Trophoblast cell (in vitro differentiated cells and primary cell): ENCODE measurements at regions not wholly inside any gene's neighbourhood (a gene's known extent, or its start where the extent isn't known, plus 50 kb on each side); places are given as distances from the start of the nearest gene placed in this dataset.
"Not testable (repeated sequence)": the region's sequence is repeated elsewhere in the genome, so short reads cannot be mapped to it uniquely, and the experiment has no call there.

Experiments used
- DNase-seq, 2 donors: peaks; one replicate each; pipeline ENCODE4 v3.0.0-alpha.2; 2016
- H2AFZ ChIP-seq: 2 replicates; pipeline ENCODE4 v1.6.1; 2013; ENCODE audit warnings: low read length, moderate library complexity, mild to moderate bottlenecking; ENCODE audit not compliant: insufficient read depth, poor library complexity
- H2AK5ac ChIP-seq: 2 replicates; pipeline ENCODE4 v1.6.1; 2013; ENCODE audit warnings: mild to moderate bottlenecking, low read length
- H2BK120ac ChIP-seq: 2 replicates; pipeline ENCODE4 v1.6.1; 2013; ENCODE audit warnings: low read length, mild to moderate bottlenecking, moderate library complexity; ENCODE audit not compliant: insufficient read depth, poor library complexity
- H2BK12ac ChIP-seq: 2 replicates; pipeline ENCODE4 v1.6.1; 2013; ENCODE audit warnings: mild to moderate bottlenecking, low read length, moderate library complexity
- H2BK5ac ChIP-seq: 2 replicates; pipeline ENCODE4 v1.6.1; 2013; ENCODE audit warnings: low read length, low read depth, moderate library complexity, mild to moderate bottlenecking; ENCODE audit not compliant: poor library complexity
- H3K14ac ChIP-seq: 2 replicates; pipeline ENCODE4 v1.6.1; 2013; ENCODE audit warnings: mild to moderate bottlenecking, low read length
- H3K18ac ChIP-seq: 2 replicates; pipeline ENCODE4 v1.6.1; 2013; ENCODE audit warnings: mild to moderate bottlenecking, low read length
- H3K23ac ChIP-seq: 2 replicates; pipeline ENCODE4 v1.6.1; 2013; ENCODE audit warnings: low read length
- H3K27ac ChIP-seq: 2 replicates; pipeline ENCODE4 v1.5.1; 2013; ENCODE audit warnings: low read depth, mild to moderate bottlenecking, inconsistent platforms, low read length, moderate library complexity
- H3K27me3 ChIP-seq: 2 replicates; pipeline ENCODE4 v1.6.1; 2013; ENCODE audit warnings: inconsistent platforms, mild to moderate bottlenecking, low read length, moderate library complexity; ENCODE audit not compliant: insufficient read depth
- H3K36me3 ChIP-seq, 2 experiments: 1 replicate in 1 of 2; 2 replicates in 1 of 2; pipeline ENCODE4 v1.6.1; 2013; ENCODE audit warnings: low read length in 2 of 2, mild to moderate bottlenecking in 2 of 2, moderate library complexity in 1 of 2; ENCODE audit not compliant: insufficient read depth in 2 of 2, control insufficient read depth in 1 of 2
- H3K4ac ChIP-seq: 2 replicates; pipeline ENCODE4 v1.6.1; 2013; ENCODE audit warnings: low read depth, mild to moderate bottlenecking, low read length, moderate library complexity
- H3K4me1 ChIP-seq, 2 experiments: 1 replicate in 1 of 2; 2 replicates in 1 of 2; pipeline ENCODE4 v1.6.1; 2013; ENCODE audit warnings: low read length in 2 of 2, mild to moderate bottlenecking in 2 of 2, moderate library complexity in 1 of 2; ENCODE audit not compliant: insufficient read depth in 2 of 2, control insufficient read depth in 1 of 2
- H3K4me2 ChIP-seq: 2 replicates; pipeline ENCODE4 v1.6.1; 2013; ENCODE audit warnings: inconsistent platforms, mild to moderate bottlenecking, low read length, moderate library complexity
- H3K4me3 ChIP-seq: 2 replicates; pipeline ENCODE4 v1.5.1; 2013; ENCODE audit warnings: mild to moderate bottlenecking, low read depth, low read length, inconsistent platforms
- H3K79me1 ChIP-seq: one replicate; pipeline ENCODE4 v1.6.1; 2013; ENCODE audit warnings: low read length
- H3K79me2 ChIP-seq: 2 replicates; pipeline ENCODE4 v1.6.1; 2013; ENCODE audit warnings: low read length, mild to moderate bottlenecking; ENCODE audit not compliant: control insufficient read depth, insufficient read depth, poor library complexity
- H3K9ac ChIP-seq: 2 replicates; pipeline ENCODE4 v1.6.1; 2013; ENCODE audit warnings: mild to moderate bottlenecking, low read length
- H3K9me3 ChIP-seq: 2 replicates; pipeline ENCODE4 v1.6.1; 2013; ENCODE audit warnings: low read depth, mild to moderate bottlenecking, control low read depth, inconsistent platforms, low read length; ENCODE audit not compliant: insufficient read depth
- H4K12ac ChIP-seq: 2 replicates; pipeline ENCODE4 v1.6.1; 2013; ENCODE audit warnings: low read depth, mild to moderate bottlenecking, low read length, moderate library complexity
- H4K8ac ChIP-seq: 2 replicates; pipeline ENCODE4 v1.6.1; 2013; ENCODE audit warnings: low read depth, mild to moderate bottlenecking, low read length, moderate library complexity
- H4K91ac ChIP-seq: one replicate; pipeline ENCODE4 v1.6.1; 2013; ENCODE audit warnings: low read depth, mild to moderate bottlenecking, low read length, moderate library complexity
- WGBS: extraction: QIAGEN DNeasy Blood & Tissue Kit; methylation state at CpG from one replicate; pipeline ENCODE4 v1.1.7; 2013; ENCODE audit warnings: missing lambda C conversion rate; ENCODE audit not compliant: insufficient read length, insufficient coverage; ENCODE audit errors: extremely low coverage; 5-methylcytosine and 5-hydroxymethylcytosine counted together

DNA sequence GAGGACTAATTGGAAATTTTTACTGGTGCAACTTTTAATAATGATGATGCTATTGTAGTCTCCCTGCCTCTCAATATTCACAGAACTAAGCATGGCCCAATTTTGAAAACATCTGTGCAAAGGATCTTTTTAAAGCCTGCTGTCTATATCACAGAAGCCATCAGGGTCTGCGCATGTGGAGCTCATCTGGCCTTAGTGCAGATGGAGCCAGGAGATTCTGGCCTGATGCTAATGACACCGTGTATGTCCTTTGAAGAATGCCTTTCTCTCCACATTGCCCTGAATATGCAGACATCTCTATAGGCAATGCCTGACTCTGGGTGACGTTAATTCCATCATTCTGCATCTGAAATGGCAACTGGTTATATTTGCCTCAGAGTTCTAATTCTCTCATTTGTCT, 1205.9 kb downstream of the AACS start:
- no peaks in the 10 kb centered on the region for H3K36me3 ChIP-seq
- H3K14ac ChIP-seq: no peak overlapping the region
- no peak overlapping the region for H3K9ac ChIP-seq
- DNase-seq: no peak
- no peak overlapping the region for H2AK5ac ChIP-seq
- H3K79me2 ChIP-seq: no peaks in the 10 kb centered on the region
- WGBS: no CpG with 5 or more reads among the region's 3 CpGs
- H2BK12ac ChIP-seq: no peak overlapping the region
- no peak overlapping the region for H3K4me2 ChIP-seq
- H3K27me3 ChIP-seq: no peaks in the 10 kb centered on the region
- H3K4me3 ChIP-seq: no peak overlapping the region
- no peak overlapping the region for H4K12ac ChIP-seq
- no peak overlapping the region for H4K91ac ChIP-seq
- H2BK120ac ChIP-seq: no peak overlapping the region
- no peak overlapping the region for H3K23ac ChIP-seq
- H2BK5ac ChIP-seq: no peak overlapping the region
- H4K8ac ChIP-seq: no peak overlapping the region
- H2AFZ ChIP-seq: no peak overlapping the region
- no peaks in the 10 kb centered on the region for H3K79me1 ChIP-seq
- no peak overlapping the region for H3K18ac ChIP-seq
- no peak overlapping the region for H3K27ac ChIP-seq
- H3K4ac ChIP-seq: no peak overlapping the region
- peaks cover 3% of the 10 kb centered on the region for H3K9me3 ChIP-seq
- H3K4me1 ChIP-seq: no peaks in the 10 kb centered on the region

DNA sequence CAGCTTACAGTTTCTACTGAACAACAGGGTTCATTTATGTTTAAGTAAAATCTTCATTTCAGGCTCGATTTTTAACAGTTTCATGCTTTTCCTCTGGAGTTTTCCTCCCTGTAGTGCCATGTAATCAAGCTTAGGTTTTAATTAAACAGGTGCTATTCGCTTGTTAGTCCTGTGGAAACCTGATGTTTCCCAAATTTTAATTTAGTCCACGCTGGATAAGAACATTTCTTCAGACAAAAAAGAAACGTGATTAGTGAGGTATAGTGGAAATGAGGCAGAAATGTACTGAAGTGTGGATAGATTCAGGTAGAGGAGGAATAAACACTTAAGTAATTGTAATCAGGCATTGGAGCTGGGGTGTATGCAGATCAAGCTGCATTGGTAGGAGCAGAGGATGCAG, 1217.5 kb downstream of the AACS start:
- H3K27me3 ChIP-seq: no peaks in the 10 kb centered on the region
- H3K27ac ChIP-seq: no peak overlapping the region
- DNase-seq: no peak
- H3K79me1 ChIP-seq: no peaks in the 10 kb centered on the region
- H3K79me2 ChIP-seq: no peaks in the 10 kb centered on the region
- no peak overlapping the region for H2BK12ac ChIP-seq
- H2AK5ac ChIP-seq: no peak overlapping the region
- H4K91ac ChIP-seq: no peak overlapping the region
- H3K36me3 ChIP-seq: no peaks in the 10 kb centered on the region
- no peak overlapping the region for H2BK5ac ChIP-seq
- no peaks in the 10 kb centered on the region for H3K9me3 ChIP-seq
- no peak overlapping the region for H3K4ac ChIP-seq
- H3K4me2 ChIP-seq: no peak overlapping the region
- H3K14ac ChIP-seq: no peak overlapping the region
- no peak overlapping the region for H2AFZ ChIP-seq
- H3K18ac ChIP-seq: no peak overlapping the region
- no CpG with 5 or more reads among the region's 4 CpGs for WGBS
- no peaks in the 10 kb centered on the region for H3K4me1 ChIP-seq
- H4K12ac ChIP-seq: no peak overlapping the region
- H3K9ac ChIP-seq: no peak overlapping the region
- H3K4me3 ChIP-seq: no peak overlapping the region
- H2BK120ac ChIP-seq: no peak overlapping the region
- no peak overlapping the region for H3K23ac ChIP-seq
- H4K8ac ChIP-seq: no peak overlapping the region

DNA sequence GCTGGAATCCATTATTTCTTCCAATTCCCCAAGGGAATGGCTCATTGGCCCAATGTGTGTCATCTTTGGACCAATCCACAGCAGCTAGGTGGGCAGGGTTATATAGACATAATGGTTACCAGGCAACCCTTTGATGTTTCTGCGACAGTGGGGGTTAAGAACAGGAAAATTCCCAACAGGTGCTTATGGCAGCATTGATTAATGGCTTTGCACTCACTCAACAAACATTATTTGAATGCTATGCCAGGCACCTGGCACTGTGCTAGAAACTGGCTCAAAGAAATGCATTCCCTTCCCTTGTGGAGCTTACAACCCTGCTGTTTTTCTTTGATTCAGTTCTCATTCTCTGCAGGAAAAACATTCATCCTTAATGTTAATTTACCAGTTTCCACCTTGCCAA, 1221.0 kb downstream of the AACS start:
- H2AFZ ChIP-seq: no peak overlapping the region
- no peak overlapping the region for H2BK120ac ChIP-seq
- H3K9me3 ChIP-seq: no peaks in the 10 kb centered on the region
- no peak overlapping the region for H2AK5ac ChIP-seq
- no peak overlapping the region for H3K23ac ChIP-seq
- H3K9ac ChIP-seq: no peak overlapping the region
- WGBS: no CpG with 5 or more reads among the region's 1 CpG
- H4K8ac ChIP-seq: no peak overlapping the region
- no peak overlapping the region for H3K4ac ChIP-seq
- no peaks in the 10 kb centered on the region for H3K36me3 ChIP-seq
- no peaks in the 10 kb centered on the region for H3K27me3 ChIP-seq
- no peaks in the 10 kb centered on the region for H3K4me1 ChIP-seq
- H3K79me2 ChIP-seq: no peaks in the 10 kb centered on the region
- no peak overlapping the region for H4K91ac ChIP-seq
- no peak overlapping the region for H2BK12ac ChIP-seq
- H3K4me2 ChIP-seq: no peak overlapping the region
- H3K4me3 ChIP-seq: no peak overlapping the region
- H3K79me1 ChIP-seq: no peaks in the 10 kb centered on the region
- no peak for DNase-seq
- H3K18ac ChIP-seq: no peak overlapping the region
- no peak overlapping the region for H3K14ac ChIP-seq
- no peak overlapping the region for H3K27ac ChIP-seq
- no peak overlapping the region for H4K12ac ChIP-seq
- H2BK5ac ChIP-seq: no peak overlapping the region

DNA sequence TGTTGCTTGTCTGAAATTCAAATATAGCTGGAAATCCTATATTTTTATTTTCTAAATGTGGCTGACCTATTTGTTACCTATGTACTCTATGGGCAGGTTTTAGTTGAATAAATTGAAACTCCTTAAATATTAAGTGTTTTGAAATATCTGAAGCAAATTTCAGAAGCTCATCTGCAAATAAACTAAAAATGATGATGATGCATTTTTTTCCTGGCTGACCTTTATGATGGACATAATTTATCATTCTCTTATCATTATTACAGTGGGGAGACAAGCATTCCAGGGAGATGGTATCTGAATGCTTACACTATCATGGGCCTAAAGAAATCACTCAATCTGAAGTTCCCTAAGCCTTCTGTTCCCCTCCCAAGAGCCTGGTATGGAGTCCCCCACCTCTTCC, 1225.2 kb downstream of the AACS start:
- Histone ChIP-seq H3K4me1 (no peaks in the 10 kb centered on the region), H3K23ac (no peak overlapping the region), H3K27ac (no peak overlapping the region), H2BK120ac (no peak overlapping the region), H4K8ac (no peak overlapping the region), H3K4me2 (no peak overlapping the region), H3K18ac (no peak overlapping the region), H3K36me3 (no peaks in the 10 kb centered on the region), H2AK5ac (no peak overlapping the region), H3K9me3 (peaks cover 7% of the 10 kb centered on the region), H3K14ac (no peak overlapping the region), H3K27me3 (no peaks in the 10 kb centered on the region), H2BK12ac (no peak overlapping the region), H3K9ac (no peak overlapping the region), H2BK5ac (no peak overlapping the region), H3K79me2 (no peaks in the 10 kb centered on the region), H3K79me1 (no peaks in the 10 kb centered on the region), H4K91ac (no peak overlapping the region), H4K12ac (no peak overlapping the region), H3K4ac (no peak overlapping the region), H2AFZ (no peak overlapping the region), H3K4me3 (no peak overlapping the region)
- no peak for DNase-seq

DNA sequence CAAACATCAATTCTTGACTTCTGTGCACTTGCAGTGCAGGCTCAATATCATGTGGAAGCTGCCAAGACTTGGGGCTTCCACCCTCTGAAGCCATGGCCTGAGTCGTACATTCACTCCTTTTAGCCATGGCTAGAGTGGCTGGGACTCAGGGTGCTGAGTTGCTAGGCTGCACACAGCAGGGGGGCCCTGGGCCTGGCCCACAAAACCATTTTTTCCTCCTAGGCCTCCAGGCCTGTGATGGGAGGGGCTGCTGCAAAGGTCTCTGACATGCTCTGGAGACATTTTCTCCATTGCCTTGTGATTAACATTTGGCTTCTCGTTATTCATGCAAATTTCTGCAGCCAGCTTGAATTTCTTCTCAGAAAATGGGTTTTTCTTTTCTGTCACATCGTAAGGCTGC, 1226.8 kb downstream of the AACS start:
- not testable (repeated sequence) for H3K4me1 ChIP-seq, H3K4ac ChIP-seq, H3K27ac ChIP-seq, H2AK5ac ChIP-seq, H2BK5ac ChIP-seq, H3K4me3 ChIP-seq, H2BK120ac ChIP-seq, DNase-seq, H4K8ac ChIP-seq, H2AFZ ChIP-seq, H3K9ac ChIP-seq, H3K9me3 ChIP-seq, H3K79me1 ChIP-seq, H3K14ac ChIP-seq, H4K91ac ChIP-seq, H4K12ac ChIP-seq, H3K4me2 ChIP-seq, H3K23ac ChIP-seq, H3K18ac ChIP-seq, H2BK12ac ChIP-seq, H3K36me3 ChIP-seq, H3K27me3 ChIP-seq, H3K79me2 ChIP-seq
- WGBS: no CpG with 5 or more reads among the region's 3 CpGs
